ENCODE measurements at regions not wholly inside any gene's neighbourhood (a gene's known extent, or its start where the extent isn't known, plus 50 kb on each side); places are given as distances from the start of the nearest gene placed in this dataset.
"Not testable (repeated sequence)": the region's sequence is repeated elsewhere in the genome, so short reads cannot be mapped to it uniquely, and the experiment has no call there.

GRCh38 chr18:15197338-15198115 is 449.6 kb downstream of the ANKRD30B start:
- FAIRE-seq; DNase-seq (ENCODE audit: low read depth): not testable (repeated sequence)

GRCh38 chr18:15198116-15198389 is 450.1 kb downstream of the ANKRD30B start:
- Histone ChIP-seq H3K4me3 (ENCODE audit: insufficient read depth, low read depth, low read length) (no peak overlapping the region), H4K20me1 (ENCODE audit: insufficient read depth, low read length) (no peaks in the 10 kb centered on the region), H3K27ac (ENCODE audit: low read depth, low read length) (no peak overlapping the region), H2AFZ (ENCODE audit: low read depth, low read length) (no peak overlapping the region), H3K36me3 (ENCODE audit: insufficient read depth, low read length) (no peaks in the 10 kb centered on the region), H3K4me2 (ENCODE audit: low read length) (no peak overlapping the region), H3K9ac (ENCODE audit: low read length) (no peak overlapping the region), H3K79me2 (ENCODE audit: insufficient read depth, low read length) (no peaks in the 10 kb centered on the region), H3K9me3 (ENCODE audit: insufficient read depth, low read depth, low read length) (no peaks in the 10 kb centered on the region), H3K27me3 (ENCODE audit: insufficient read depth, low read length) (no peaks in the 10 kb centered on the region), H3K4me1 (ENCODE audit: insufficient read depth, low read length) (no peaks in the 10 kb centered on the region)
- Mint-ChIP-seq H3K4me3 (ENCODE audit: unreplicated experiment) (no peak overlapping the region), H3K27me3 (ENCODE audit: low read depth, unreplicated experiment) (no peaks in the 10 kb centered on the region), H3K9me3 (ENCODE audit: unreplicated experiment) (peaks cover 8% of the 10 kb centered on the region), H3K4me1 (ENCODE audit: low read depth, unreplicated experiment) (no peaks in the 10 kb centered on the region), H3K36me3 (ENCODE audit: low read depth, unreplicated experiment) (no peaks in the 10 kb centered on the region), H3K27ac (ENCODE audit: unreplicated experiment) (no peak overlapping the region)
- TF ChIP-seq CTCF (IDR thresholded peaks at IDR 0.05; ENCODE audit: insufficient read depth, low read depth, low read length), result no peak
- TF ChIP-seq EZH2 (IDR thresholded peaks at IDR 0.05; ENCODE audit: insufficient read depth, low read length), result no peak
- no peak for FAIRE-seq
- no peak for DNase-seq (ENCODE audit: low read depth)

More at GRCh38 chr18:15197338-15198115, 449.6 kb downstream of the ANKRD30B start:
- H3K4me3 ChIP-seq (ENCODE audit: insufficient read depth, low read depth, low read length); H3K27ac ChIP-seq (ENCODE audit: low read depth, low read length); H3K4me3 Mint-ChIP-seq (ENCODE audit: unreplicated experiment); H3K9ac ChIP-seq (ENCODE audit: low read length); H3K9me3 ChIP-seq (ENCODE audit: insufficient read depth, low read depth, low read length); H3K36me3 ChIP-seq (ENCODE audit: insufficient read depth, low read length); H3K79me2 ChIP-seq (ENCODE audit: insufficient read depth, low read length); H3K27me3 Mint-ChIP-seq (ENCODE audit: low read depth, unreplicated experiment); H3K4me1 Mint-ChIP-seq (ENCODE audit: low read depth, unreplicated experiment); H3K4me2 ChIP-seq (ENCODE audit: low read length); H2AFZ ChIP-seq (ENCODE audit: low read depth, low read length); H3K27ac Mint-ChIP-seq (ENCODE audit: unreplicated experiment); H3K9me3 Mint-ChIP-seq (ENCODE audit: unreplicated experiment); H3K27me3 ChIP-seq (ENCODE audit: insufficient read depth, low read length); H3K4me1 ChIP-seq (ENCODE audit: insufficient read depth, low read length); H4K20me1 ChIP-seq (ENCODE audit: insufficient read depth, low read length); H3K36me3 Mint-ChIP-seq (ENCODE audit: low read depth, unreplicated experiment): not testable (repeated sequence)
- peak; percentile 66 for TF ChIP-seq EZH2 (IDR thresholded peaks at IDR 0.05; ENCODE audit: insufficient read depth, low read length)

Data from astrocyte (in vitro differentiated cells and primary cell).